CD14-positive monocyte (primary cell): ENCODE measurements at regions not wholly inside any gene's neighbourhood (a gene's known extent, or its start where the extent isn't known, plus 50 kb on each side); places are given as distances from the start of the nearest gene placed in this dataset.
A peak's percentile ranks its signal among the peaks of the same experiment; 100 is the strongest.

Experiments
- DNase-seq, 3 donors: peaks; one replicate each; pipeline ENCODE4 v3.0.0-alpha.2; 2011 to 2022
- H2AFZ ChIP-seq: 2 replicates; pipeline ENCODE4 v1.6.0; 2012; ENCODE audit warnings: mild to moderate bottlenecking, low read depth, low read length, inconsistent platforms; ENCODE audit not compliant: insufficient read depth, poor library complexity, severe bottlenecking
- H3K27ac ChIP-seq, 2 donors: 1 replicate in 1 of 2; 2 replicates in 1 of 2; pipeline ENCODE4 v1.5.1; 2012 to 2013; ENCODE audit warnings: low read length in 2 of 2, control low read depth in 1 of 2, inconsistent platforms in 1 of 2, low read depth in 1 of 2, mild to moderate bottlenecking in 1 of 2
- H3K27me3 ChIP-seq, 2 donors: one replicate each; pipeline versions ENCODE4 v1.6.0 to v1.6.1; 2011 to 2013; ENCODE audit warnings: low read length in 2 of 2; ENCODE audit not compliant: control insufficient read depth in 2 of 2, insufficient read depth in 2 of 2
- H3K36me3 ChIP-seq, 2 donors: replicated peaks in 1 of 2; 1 replicate in 1 of 2; 2 replicates in 1 of 2; pipeline versions ENCODE4 v1.5.1 to v1.6.1; 2012 to 2013; ENCODE audit warnings: low read length in 2 of 2, control low read depth in 1 of 2, inconsistent platforms in 1 of 2, mild to moderate bottlenecking in 1 of 2; ENCODE audit not compliant: insufficient read depth in 2 of 2, control insufficient read depth in 1 of 2
- H3K4me1 ChIP-seq, 2 donors: 1 replicate in 1 of 2; 2 replicates in 1 of 2; pipeline versions ENCODE4 v1.5.1 to v1.6.1; 2012 to 2013; ENCODE audit warnings: low read length in 2 of 2, control low read depth in 1 of 2, inconsistent platforms in 1 of 2, mild to moderate bottlenecking in 1 of 2, moderate library complexity in 1 of 2; ENCODE audit not compliant: insufficient read depth in 2 of 2, control insufficient read depth in 1 of 2
- H3K4me2 ChIP-seq: replicated peaks from 2 replicates; pipeline ENCODE3; 2012; ENCODE audit warnings: low read length, moderate library complexity, mild to moderate bottlenecking; ENCODE audit not compliant: poor library complexity, severe bottlenecking; ENCODE audit errors: extremely low read depth
- H3K4me3 ChIP-seq, 3 experiments: fragments of 200-600 bp in 1 of 3; sonication (generic) in 1 of 3; replicated peaks in 1 of 3; 1 replicate in 2 of 3; 2 replicates in 1 of 3; pipeline ENCODE4 v1.5.1; 2011 to 2013; ENCODE audit warnings: low read length in 3 of 3, mild to moderate bottlenecking in 3 of 3, control low read depth in 2 of 3, low read depth in 2 of 3, inconsistent platforms in 1 of 3, moderate library complexity in 1 of 3
- H3K79me2 ChIP-seq: 2 replicates; pipeline ENCODE4 v1.6.0; 2012; ENCODE audit warnings: mild to moderate bottlenecking, control low read depth, inconsistent platforms, low read length, moderate library complexity; ENCODE audit not compliant: insufficient read depth
- H3K9ac ChIP-seq: 2 replicates; pipeline ENCODE4 v1.6.0; 2017; ENCODE audit warnings: low read length, mild to moderate bottlenecking; ENCODE audit not compliant: insufficient read depth, poor library complexity, severe bottlenecking
- H3K9me3 ChIP-seq, 2 donors: replicated peaks in 1 of 2; 1 replicate in 1 of 2; 2 replicates in 1 of 2; pipeline versions ENCODE4 v1.5.1 to v1.6.1; 2012 to 2013; ENCODE audit warnings: low read length in 2 of 2, control low read depth in 1 of 2; ENCODE audit not compliant: control insufficient read depth in 1 of 2, insufficient read depth in 1 of 2
- H4K20me1 ChIP-seq: 2 replicates; pipeline ENCODE4 v1.6.0; 2012; ENCODE audit warnings: mild to moderate bottlenecking, low read length, control low read depth, moderate library complexity; ENCODE audit not compliant: insufficient read depth
- H3K27ac Mint-ChIP-seq, 7 donors: one replicate each; pipeline ENCODE4 v1.8.0; 2020; ENCODE audit warnings: mild to moderate bottlenecking in 7 of 7, mixed read lengths in 7 of 7, moderate library complexity in 6 of 7, inconsistent platforms in 2 of 7
- H3K27me3 Mint-ChIP-seq, 3 donors: one replicate each; pipeline ENCODE4 v1.8.0; 2021 to 2022; ENCODE audit warnings: low read depth in 3 of 3, mild to moderate bottlenecking in 3 of 3, mixed read lengths in 3 of 3, moderate library complexity in 3 of 3, inconsistent platforms in 1 of 3
- H3K36me3 Mint-ChIP-seq, 2 donors: one replicate each; pipeline ENCODE4 v1.8.0; 2020; ENCODE audit warnings: mixed read lengths in 2 of 2, inconsistent platforms in 1 of 2, mild to moderate bottlenecking in 1 of 2
- H3K4me1 Mint-ChIP-seq: one replicate; pipeline ENCODE4 v1.8.0; 2020; ENCODE audit warnings: mild to moderate bottlenecking, mixed read lengths
- H3K4me3 Mint-ChIP-seq, 2 donors: one replicate each; pipeline ENCODE4 v1.8.0; 2020; ENCODE audit warnings: mild to moderate bottlenecking in 2 of 2, mixed read lengths in 2 of 2, moderate library complexity in 1 of 2
- H3K9me3 Mint-ChIP-seq, 7 donors: one replicate each; pipeline ENCODE4 v1.8.0; 2020 to 2022; ENCODE audit warnings: mixed read lengths in 7 of 7, mild to moderate bottlenecking in 6 of 7, moderate library complexity in 6 of 7, inconsistent platforms in 2 of 7
- WGBS: methylation state at CpG from one replicate; pipeline ENCODE4 v1.1.5; 2013; ENCODE audit warnings: missing lambda C conversion rate; ENCODE audit not compliant: insufficient coverage; 5-methylcytosine and 5-hydroxymethylcytosine counted together
- intact Hi-C, 2 donors: fragments of 100-400 bp; cut with micrococcal nuclease; formaldehyde crosslinking; loops; one replicate each; pipeline versions ENCODE4 v1.15.0 to v1.15.1; 2023
- TF ChIP-seq, protein P1 (sequence below): fragments of 200-600 bp; IDR thresholded peaks from one replicate; pipeline ENCODE4 v1.8.0; 2022; ENCODE audit warnings: antibody characterized with exemption, mild to moderate bottlenecking

DNA sequence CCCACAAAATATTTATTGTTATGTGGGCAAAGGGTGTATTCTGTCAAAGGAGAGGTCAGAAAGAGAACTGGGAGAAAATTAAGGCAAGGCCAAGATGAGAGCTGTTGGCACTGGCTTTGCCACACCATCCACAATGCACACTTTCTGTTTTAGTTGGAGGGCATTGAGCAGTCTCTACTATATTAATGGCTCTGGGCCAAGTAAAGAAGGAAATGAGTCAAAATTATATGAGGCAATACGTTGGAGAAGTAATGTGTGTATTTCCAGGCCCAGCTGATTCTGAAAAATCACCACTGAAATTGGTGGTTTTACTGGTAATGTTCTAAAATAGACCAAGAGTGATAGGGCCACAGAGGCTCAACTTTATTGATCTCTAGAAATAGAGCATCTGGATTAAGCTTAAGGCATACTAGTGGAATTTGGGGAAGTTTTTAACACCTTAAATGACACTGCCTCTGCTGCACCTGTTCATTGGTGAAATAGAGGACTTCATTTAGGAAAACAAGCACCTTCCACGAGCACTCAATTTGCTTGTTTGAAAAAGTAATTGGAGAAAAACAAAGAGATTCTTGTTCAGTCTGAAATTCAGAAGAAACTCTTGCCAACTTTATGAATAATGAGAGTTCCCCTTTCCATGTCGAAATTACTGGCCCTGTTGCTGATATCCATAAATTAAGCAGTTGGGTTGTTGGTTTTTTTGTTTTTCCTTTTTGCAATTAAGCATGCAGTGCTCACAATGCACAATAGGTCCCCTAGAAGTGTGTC lies 424.9 kb downstream of the ADGRL2 start:
- no peaks in the 10 kb centered on the region for H3K36me3 Mint-ChIP-seq
- peaks cover 0 to 3% (median 0%) of the 10 kb centered on the region in 7 donors for H3K9me3 Mint-ChIP-seq
- H3K4me3 Mint-ChIP-seq, result peak overlapping the region in 1 of 2 donors; percentile 56
- Histone ChIP-seq H4K20me1 (no peaks in the 10 kb centered on the region), H2AFZ (peak overlapping the region; percentile 37), H3K9ac (peak overlapping the region; percentile 58), H3K27ac (peak overlapping the region in 1 of 2 donors; percentile 96), H3K4me1 (peaks cover 40 to 44% of the 10 kb centered on the region in 2 donors), H3K9me3 (no peaks in the 10 kb centered on the region), H3K36me3 (no peaks in the 10 kb centered on the region), H3K27me3 (no peaks in the 10 kb centered on the region), H3K79me2 (no peaks in the 10 kb centered on the region), H3K4me3 (peak overlapping the region in 1 of 3 experiments; percentile 62), H3K4me2 (peak overlapping the region; percentile 72)
- intact Hi-C loops, result no loop called here
- 0% methylated on average over 1 of the region's 3 CpGs for WGBS
- no peaks in the 10 kb centered on the region for H3K27me3 Mint-ChIP-seq
- peak overlapping the region; percentile 86 to 94 (median 91) for H3K27ac Mint-ChIP-seq
- TF ChIP-seq, protein P1, sequence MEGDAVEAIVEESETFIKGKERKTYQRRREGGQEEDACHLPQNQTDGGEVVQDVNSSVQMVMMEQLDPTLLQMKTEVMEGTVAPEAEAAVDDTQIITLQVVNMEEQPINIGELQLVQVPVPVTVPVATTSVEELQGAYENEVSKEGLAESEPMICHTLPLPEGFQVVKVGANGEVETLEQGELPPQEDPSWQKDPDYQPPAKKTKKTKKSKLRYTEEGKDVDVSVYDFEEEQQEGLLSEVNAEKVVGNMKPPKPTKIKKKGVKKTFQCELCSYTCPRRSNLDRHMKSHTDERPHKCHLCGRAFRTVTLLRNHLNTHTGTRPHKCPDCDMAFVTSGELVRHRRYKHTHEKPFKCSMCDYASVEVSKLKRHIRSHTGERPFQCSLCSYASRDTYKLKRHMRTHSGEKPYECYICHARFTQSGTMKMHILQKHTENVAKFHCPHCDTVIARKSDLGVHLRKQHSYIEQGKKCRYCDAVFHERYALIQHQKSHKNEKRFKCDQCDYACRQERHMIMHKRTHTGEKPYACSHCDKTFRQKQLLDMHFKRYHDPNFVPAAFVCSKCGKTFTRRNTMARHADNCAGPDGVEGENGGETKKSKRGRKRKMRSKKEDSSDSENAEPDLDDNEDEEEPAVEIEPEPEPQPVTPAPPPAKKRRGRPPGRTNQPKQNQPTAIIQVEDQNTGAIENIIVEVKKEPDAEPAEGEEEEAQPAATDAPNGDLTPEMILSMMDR, result no peak
- peaks cover 41% of the 10 kb centered on the region for H3K4me1 Mint-ChIP-seq
- peak; percentile 71 to 84 (median 80) for DNase-seq

DNA sequence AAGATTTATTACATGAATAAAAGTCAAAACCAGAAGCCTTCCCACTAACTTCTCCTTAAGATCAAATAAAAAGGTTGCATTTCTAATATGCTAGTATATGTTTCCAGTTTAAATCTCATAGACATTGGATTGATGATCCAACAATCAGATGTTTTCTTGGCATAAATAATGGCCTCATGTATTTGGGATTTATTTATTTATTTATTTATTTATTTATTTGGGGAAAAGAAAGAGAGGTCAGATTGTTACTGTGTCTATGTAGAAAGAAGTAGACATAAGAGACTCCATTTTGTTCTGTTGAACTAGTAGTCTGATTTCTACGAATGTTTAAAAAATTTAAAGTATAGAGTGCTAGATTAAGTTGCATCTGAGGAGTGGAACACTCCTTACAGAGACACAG lies 422.4 kb downstream of the ADGRL2 start:
- Histone ChIP-seq H3K4me1 (peaks cover 36 to 40% of the 10 kb centered on the region in 2 donors), H2AFZ (no peak overlapping the region), H3K27me3 (no peaks in the 10 kb centered on the region), H3K36me3 (no peaks in the 10 kb centered on the region), H3K79me2 (no peaks in the 10 kb centered on the region), H3K9me3 (no peaks in the 10 kb centered on the region), H3K9ac (no peak overlapping the region), H4K20me1 (no peaks in the 10 kb centered on the region), H3K4me3 (no peak overlapping the region), H3K27ac (no peak overlapping the region), H3K4me2 (no peak overlapping the region)
- H3K9me3 Mint-ChIP-seq, result peaks cover 0 to 3% (median 2%) of the 10 kb centered on the region in 7 donors
- intact Hi-C loops, result no loop called here
- no peaks in the 10 kb centered on the region for H3K36me3 Mint-ChIP-seq
- no peak overlapping the region for H3K27ac Mint-ChIP-seq
- TF ChIP-seq, protein P1, result no peak
- DNase-seq, result no peak
- H3K4me1 Mint-ChIP-seq, result peaks cover 35% of the 10 kb centered on the region
- no peak overlapping the region for H3K4me3 Mint-ChIP-seq
- WGBS, result no CpG with 5 or more reads among the region's 1 CpG
- peaks cover 0 to 3% (median 0%) of the 10 kb centered on the region in 3 donors for H3K27me3 Mint-ChIP-seq
